HG02571 (cell line): ENCODE measurements at regions not wholly inside any gene's neighbourhood (a gene's known extent, or its start where the extent isn't known, plus 50 kb on each side); places are given as distances from the start of the nearest gene placed in this dataset.

Source experiments
- ATAC-seq: cut with Tn5 transposase; IDR thresholded peaks from one replicate; pipeline ENCODE4 v1.9.1; 2021; ENCODE audit warnings: mild to moderate bottlenecking, moderate library complexity; ENCODE audit not compliant: unreplicated experiment

GRCh38 chr19:30122431-30122830 lies 180.4 kb downstream of the URI1 start:
- ATAC-seq, result no peak

DNA sequence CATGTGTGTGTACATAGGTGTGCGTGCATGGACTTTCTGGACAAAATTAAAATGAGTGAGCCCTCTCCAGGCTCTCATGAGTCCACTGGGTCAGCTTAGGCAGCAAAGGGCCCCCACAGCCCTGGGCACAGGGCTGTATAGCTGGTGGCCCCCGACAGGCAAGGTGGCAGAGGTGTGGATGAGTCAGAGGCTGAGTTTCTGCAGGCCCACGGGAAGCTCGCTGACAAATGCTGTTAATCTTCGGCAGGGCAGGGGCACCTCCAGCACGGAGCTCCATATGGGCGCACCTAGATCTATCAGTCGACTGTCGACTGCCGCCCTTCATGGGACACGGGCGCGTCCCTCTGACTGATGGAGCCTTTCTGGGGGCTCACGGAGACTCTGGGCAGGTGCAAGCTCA lies 181.1 kb downstream of the URI1 start:
- no peak for ATAC-seq

GRCh38 chr19:30123611-30124010 lies 181.6 kb downstream of the URI1 start:
- ATAC-seq, result no peak

DNA sequence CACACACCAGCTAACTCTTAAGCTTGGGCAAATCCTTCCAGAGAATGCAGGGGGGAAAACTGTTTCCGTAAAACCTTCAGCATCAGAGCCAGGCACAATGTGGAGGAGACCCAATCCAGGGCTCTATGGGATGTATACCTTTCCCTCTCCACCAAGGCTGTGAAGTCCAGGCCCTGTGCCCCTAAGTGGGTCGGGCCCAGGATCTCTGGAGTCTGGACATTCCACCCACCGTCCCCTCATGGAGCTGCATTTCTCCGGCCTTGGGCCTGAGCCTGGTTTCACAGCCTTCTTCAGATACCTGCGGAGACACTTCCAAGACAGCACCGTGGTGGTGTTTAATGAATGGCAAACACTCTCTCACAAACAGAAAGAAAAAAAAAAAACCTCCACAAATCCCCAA lies 186.2 kb downstream of the URI1 start:
- ATAC-seq, result no peak

DNA sequence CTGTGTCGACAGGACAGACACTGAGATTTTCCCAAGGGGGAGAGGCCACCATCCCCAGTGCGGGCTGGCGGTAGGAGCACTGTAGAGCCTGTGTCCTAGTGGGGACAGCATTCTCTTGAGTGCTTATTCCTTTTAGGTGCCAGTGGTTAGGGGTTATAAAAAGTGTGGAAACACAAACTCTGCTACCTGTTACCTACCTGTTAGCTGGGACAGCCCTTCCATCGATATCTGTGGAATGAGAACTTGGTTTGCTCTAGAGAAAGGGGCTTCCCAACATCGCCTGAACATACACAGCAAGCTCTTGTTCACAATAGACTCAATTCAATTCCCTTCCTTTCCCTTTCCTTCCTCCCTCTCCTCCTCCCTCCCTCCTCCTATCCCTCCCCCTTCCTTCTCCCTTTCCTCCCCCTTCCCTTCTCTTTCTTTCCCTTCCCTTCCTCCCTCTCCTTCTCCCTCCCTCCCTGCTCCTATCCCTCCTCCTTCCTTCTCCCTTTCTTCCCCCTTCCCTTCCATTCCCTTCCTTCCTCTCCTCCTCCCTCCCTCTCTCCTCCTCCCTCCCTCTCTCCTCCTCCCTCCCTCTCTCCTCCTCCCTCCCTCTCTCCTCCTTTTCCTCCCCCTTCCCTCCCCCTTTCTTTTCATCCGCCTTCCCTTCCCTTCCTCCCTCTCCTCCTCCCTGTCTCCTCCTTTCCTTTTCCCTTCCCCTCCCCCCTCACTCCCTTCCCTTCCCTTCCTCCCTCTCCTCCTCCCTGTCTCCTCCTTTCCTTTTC lies 188.5 kb downstream of the URI1 start:
- no peak for ATAC-seq

- ATAC-seq, result no peak
These were observed 189.2 kb downstream of the URI1 start for GRCh38 chr19:30131246-30131645.

GRCh38 chr19:30131722-30132291 lies 189.8 kb downstream of the URI1 start:
- ATAC-seq, result no peak

DNA sequence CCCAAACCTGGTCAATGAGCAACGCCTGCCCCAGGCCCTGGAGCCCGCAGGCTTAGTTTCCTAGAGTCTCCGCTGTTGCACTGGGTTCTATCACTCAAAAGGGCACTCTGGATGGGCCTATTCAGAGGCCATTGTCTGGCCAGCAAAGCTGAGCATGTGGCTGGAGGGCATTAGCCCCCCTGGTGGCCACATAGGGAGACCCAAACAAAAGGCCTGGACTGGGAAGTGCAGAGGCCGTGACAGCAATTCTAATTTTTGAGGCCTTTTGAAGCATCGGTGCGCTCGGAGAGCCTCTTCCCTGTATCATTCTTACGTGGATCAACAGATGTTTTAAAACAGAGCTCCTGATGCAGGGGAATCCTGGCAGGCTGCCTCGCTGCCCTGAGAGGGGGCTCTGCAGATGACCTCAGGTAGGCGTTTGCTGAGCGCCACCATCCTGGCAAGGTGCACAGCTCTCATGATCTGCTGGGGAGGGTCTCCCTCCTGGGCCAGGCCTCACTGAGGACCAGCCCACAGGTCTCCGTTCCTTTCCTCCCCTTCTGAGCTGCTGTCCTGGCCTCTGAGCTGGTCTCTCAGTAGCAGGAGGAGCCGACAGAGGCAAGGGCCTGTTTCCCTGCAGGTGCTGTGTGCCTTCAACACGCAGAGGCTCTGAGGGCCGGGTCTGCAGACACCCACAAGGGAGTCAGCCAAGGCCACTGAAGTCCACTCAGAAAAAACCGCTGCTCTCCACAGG lies 190.5 kb downstream of the URI1 start:
- no peak for ATAC-seq

DNA sequence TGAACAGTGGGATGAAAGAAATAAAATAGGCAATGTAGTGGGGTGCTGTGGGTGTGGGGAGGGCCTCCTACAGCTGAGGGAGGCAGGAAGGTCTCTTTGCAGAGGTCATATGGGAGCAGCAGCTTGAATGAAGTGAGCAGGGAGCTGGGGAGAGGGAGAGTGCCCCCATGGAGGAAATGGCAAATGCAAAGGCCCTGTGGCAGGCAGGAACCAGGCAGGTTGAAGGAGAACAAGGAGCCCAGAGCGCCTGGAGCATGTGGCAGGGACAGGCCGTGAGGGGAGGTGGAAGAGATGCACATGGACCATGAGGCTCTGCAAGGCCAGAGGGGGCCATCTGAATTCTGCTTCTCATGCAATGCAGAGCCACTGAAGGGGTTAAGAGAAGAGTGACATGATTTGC lies 191.8 kb downstream of the URI1 start:
- no peak for ATAC-seq

GRCh38 chr19:30135093-30135757 lies 193.2 kb downstream of the URI1 start:
- ATAC-seq, result no peak

- no peak for ATAC-seq
These were observed 193.8 kb downstream of the URI1 start for GRCh38 chr19:30135797-30136196.

- no peak for ATAC-seq
These were observed 194.7 kb downstream of the URI1 start for GRCh38 chr19:30136611-30137195.

DNA sequence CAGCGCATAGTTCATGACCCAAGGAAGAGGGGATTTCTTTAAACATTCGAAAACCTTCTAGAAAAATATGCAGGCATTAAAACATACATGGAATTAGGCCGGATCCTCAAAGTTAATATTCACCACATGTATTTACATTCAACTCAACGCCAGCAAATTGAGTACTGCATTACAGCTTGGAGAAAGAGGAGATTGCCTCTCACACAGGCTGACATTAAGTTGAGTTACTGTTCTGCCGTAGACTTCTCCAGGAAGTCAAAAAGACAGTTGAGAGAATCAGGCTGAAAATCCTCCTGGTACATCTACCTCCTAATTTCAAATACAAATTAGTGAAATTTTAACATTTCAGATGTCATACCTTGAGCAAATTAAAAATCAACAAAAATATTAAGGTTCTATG lies 195.7 kb downstream of the URI1 start:
- no peak for ATAC-seq

- ATAC-seq, result no peak
These were observed 202.3 kb downstream of the URI1 start for GRCh38 chr19:30144242-30144758.

DNA sequence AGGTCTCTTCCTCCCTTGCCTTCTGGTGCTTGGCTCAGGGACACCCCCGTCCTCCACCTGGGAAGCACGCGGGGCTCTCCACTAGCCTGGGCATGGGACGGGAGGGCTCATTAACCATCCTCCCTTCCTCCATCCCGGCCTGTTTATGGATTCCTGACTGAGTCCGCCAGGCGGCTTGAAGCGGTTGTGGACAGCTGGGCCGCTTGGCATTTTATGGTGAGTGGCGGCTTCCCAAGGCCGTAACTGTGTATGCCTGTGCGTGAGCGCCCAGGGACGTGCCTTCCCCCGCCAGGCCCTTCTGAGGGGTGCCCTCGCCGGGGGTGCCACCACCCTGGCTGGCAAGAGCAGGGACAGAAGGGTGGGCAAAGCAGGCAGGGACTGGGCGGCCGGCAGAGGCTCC lies 202.8 kb downstream of the URI1 start:
- ATAC-seq, result no peak

- no peak for ATAC-seq
These were observed 203.4 kb downstream of the URI1 start for GRCh38 chr19:30145467-30145866.

- no peak for ATAC-seq
These were observed 204.3 kb downstream of the URI1 start for GRCh38 chr19:30146346-30146745.

- no peak for ATAC-seq
These were observed 206.2 kb downstream of the URI1 start for GRCh38 chr19:30148039-30148790.

- no peak for ATAC-seq
These were observed 206.8 kb downstream of the URI1 start for GRCh38 chr19:30148803-30149202.

- ATAC-seq, result no peak
These were observed 207.3 kb downstream of the URI1 start for GRCh38 chr19:30149300-30149699.
